Gastroesophageal sphincter (tissue), 3 donors: ENCODE measurements at regions not wholly inside any gene's neighbourhood (a gene's known extent, or its start where the extent isn't known, plus 50 kb on each side); places are given as distances from the start of the nearest gene placed in this dataset.

Experiments
- EP300 ChIP-seq: sonication (generic); formaldehyde crosslinking; IDR thresholded peaks from one replicate; pipeline ENCODE4 v1.6.1; 2017; ENCODE audit warnings: antibody characterized with exemption, mild to moderate bottlenecking
- POLR2AphosphoS5 ChIP-seq: sonication (generic); formaldehyde crosslinking; IDR thresholded peaks from one replicate; pipeline ENCODE4 v1.6.1; 2017; ENCODE audit warnings: antibody characterized with exemption
- TF ChIP-seq, protein P1 (sequence below), 4 experiments: fragments of 200-600 bp in 2 of 4; fragments of 450-650 bp in 2 of 4; sonication (generic) in 1 of 4; IDR thresholded peaks; one replicate each; pipeline ENCODE4 v1.5.1; 2017 to 2019; ENCODE audit warnings: antibody characterized with exemption in 4 of 4, mild to moderate bottlenecking in 2 of 4, moderate library complexity in 2 of 4

DNA sequence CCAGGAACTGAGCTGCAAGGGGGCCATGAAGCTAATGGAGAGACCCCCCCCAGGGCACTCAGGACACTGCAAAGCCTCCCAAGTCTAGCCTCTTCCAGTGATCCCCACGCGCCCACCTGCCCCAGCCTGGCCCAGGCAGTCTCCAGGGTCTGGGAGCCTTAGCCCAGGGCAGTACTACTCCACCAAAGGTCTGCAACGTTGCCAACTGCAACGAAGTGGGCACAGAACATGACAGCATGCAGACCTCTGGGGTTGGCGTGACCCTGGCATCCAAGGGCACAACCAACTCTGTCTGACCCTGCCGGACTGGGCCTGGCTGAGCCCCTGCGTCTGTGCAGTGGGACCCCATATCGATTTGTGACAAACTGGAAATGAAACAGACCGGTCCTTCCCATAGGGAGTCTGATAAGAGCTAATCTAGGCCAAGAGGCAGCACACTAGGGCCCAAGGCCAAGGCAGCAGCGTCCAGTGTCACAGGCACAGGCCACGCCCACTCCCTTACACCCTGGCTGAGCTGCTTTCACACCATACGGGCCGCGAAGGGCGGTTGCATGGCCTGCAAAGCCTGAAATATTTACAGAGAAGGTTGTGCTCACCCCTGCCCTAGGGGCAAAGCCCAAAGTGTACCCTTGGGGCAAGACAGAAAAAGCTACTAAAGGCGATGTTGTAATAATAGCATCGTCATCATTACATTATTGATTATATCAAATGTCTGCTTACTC, 76.7 kb downstream of the NCOR2 start:
- TF ChIP-seq, protein P1, sequence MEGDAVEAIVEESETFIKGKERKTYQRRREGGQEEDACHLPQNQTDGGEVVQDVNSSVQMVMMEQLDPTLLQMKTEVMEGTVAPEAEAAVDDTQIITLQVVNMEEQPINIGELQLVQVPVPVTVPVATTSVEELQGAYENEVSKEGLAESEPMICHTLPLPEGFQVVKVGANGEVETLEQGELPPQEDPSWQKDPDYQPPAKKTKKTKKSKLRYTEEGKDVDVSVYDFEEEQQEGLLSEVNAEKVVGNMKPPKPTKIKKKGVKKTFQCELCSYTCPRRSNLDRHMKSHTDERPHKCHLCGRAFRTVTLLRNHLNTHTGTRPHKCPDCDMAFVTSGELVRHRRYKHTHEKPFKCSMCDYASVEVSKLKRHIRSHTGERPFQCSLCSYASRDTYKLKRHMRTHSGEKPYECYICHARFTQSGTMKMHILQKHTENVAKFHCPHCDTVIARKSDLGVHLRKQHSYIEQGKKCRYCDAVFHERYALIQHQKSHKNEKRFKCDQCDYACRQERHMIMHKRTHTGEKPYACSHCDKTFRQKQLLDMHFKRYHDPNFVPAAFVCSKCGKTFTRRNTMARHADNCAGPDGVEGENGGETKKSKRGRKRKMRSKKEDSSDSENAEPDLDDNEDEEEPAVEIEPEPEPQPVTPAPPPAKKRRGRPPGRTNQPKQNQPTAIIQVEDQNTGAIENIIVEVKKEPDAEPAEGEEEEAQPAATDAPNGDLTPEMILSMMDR (IDR thresholded peaks at IDR 0.05) = no peak
- TF ChIP-seq POLR2AphosphoS5 = no peak
- no peak for TF ChIP-seq EP300
